Spleen (tissue), 7 donors: ENCODE measurements at regions not wholly inside any gene's neighbourhood (a gene's known extent, or its start where the extent isn't known, plus 50 kb on each side); places are given as distances from the start of the nearest gene placed in this dataset.

Experiments used
- CTCF ChIP-seq, 11 experiments: fragments of 200-600 bp in 7 of 11; fragments of 450-650 bp in 4 of 11; sonication (generic) in 4 of 11; IDR thresholded peaks in 8 of 11; conservative IDR thresholded peaks in 3 of 11; 1 replicate in 7 of 11; 2 replicates in 4 of 11; pipeline versions ENCODE4 v1.4.0 to v1.8.0; 2016 to 2021; ENCODE audit warnings: antibody characterized with exemption in 11 of 11, inconsistent platforms in 4 of 11, mild to moderate bottlenecking in 1 of 11
- POLR2A ChIP-seq, 3 donors: fragments of 450-650 bp; IDR thresholded peaks; one replicate each; pipeline ENCODE4 v1.5.1; 2017; ENCODE audit warnings: antibody characterized with exemption in 3 of 3, mild to moderate bottlenecking in 1 of 3
- POLR2AphosphoS5 ChIP-seq, 3 donors: sonication (generic); formaldehyde crosslinking; IDR thresholded peaks; one replicate each; pipeline ENCODE4 v1.5.1; 2017; ENCODE audit warnings: antibody characterized with exemption in 3 of 3
- donor health status: DM: no; HTN: no; CAD: no; lungs with moderate emphysema.
- donor health status: DM: no; HTN: no; CAD: no.
- donor health status: DM: no; HTN: no; CAD: no.

- TF ChIP-seq POLR2A (IDR thresholded peaks at IDR 0.05) (no peak), CTCF (IDR thresholded peaks at IDR 0.05 in 8 of 11, conservative IDR thresholded peaks at IDR 0.05 in 3 of 11) (no peak), POLR2AphosphoS5 (IDR thresholded peaks at IDR 0.05) (no peak)
Observed at GRCh38 chr4:186809070-186809469, 85.4 kb upstream of the FAT1 start.
